IMR-90 (cell line): ENCODE measurements at regions not wholly inside any gene's neighbourhood (a gene's known extent, or its start where the extent isn't known, plus 50 kb on each side); places are given as distances from the start of the nearest gene placed in this dataset.

Experiments used
- ATAC-seq: fragments of 200-7000 bp; cut with Tn5 transposase; 2 replicates; pipeline ENCODE4 v1.9.1; 2020; ENCODE audit warnings: low read depth, mild to moderate bottlenecking, moderate library complexity
- BruUV-seq: library from RNA; stranded (reverse); fragments of 400-500 nt; replicated peaks from 2 replicates; lab custom pipeline; 2021; lab: Mats Ljungman, UMichigan
- CTCF ChIA-PET: fragments of 300-600 bp; formaldehyde crosslinking; extraction: SDS; loops from one replicate; lab custom pipeline; 2021; ENCODE audit warnings: antibody characterized with exemption; lab: Yijun Ruan, JAX
- POLR2A ChIA-PET: fragments of 300-600 bp; sonication (Branson Sonifier 250); formaldehyde crosslinking; loops from one replicate; lab custom pipeline; 2022; ENCODE audit warnings: antibody characterized with exemption; ENCODE audit not compliant: unreplicated experiment; lab: Charles Lee
- DNase-seq: peaks from one replicate; pipeline ENCODE4 v3.0.0; 2013
- H2AFZ ChIP-seq: replicated peaks from 2 replicates; pipeline ENCODE3; 2013; ENCODE audit warnings: low read length, mild to moderate bottlenecking; ENCODE audit not compliant: poor library complexity
- H2AK5ac ChIP-seq: 2 replicates; pipeline ENCODE4 v1.6.1; 2013; ENCODE audit warnings: low read depth, low read length, inconsistent platforms
- H2AK9ac ChIP-seq: replicated peaks from 2 replicates; pipeline ENCODE3; 2013; ENCODE audit warnings: mild to moderate bottlenecking, low read depth, low read length, moderate library complexity; ENCODE audit not compliant: poor library complexity
- H2BK120ac ChIP-seq: 2 replicates; pipeline ENCODE4 v1.6.1; 2013; ENCODE audit warnings: low read depth, low read length, inconsistent platforms
- H2BK15ac ChIP-seq: 3 replicates; pipeline ENCODE4 v1.6.1; 2013; ENCODE audit warnings: low read depth, low read length, inconsistent platforms
- H2BK20ac ChIP-seq: 2 replicates; pipeline ENCODE4 v1.6.1; 2013; ENCODE audit warnings: low read depth, mild to moderate bottlenecking, inconsistent platforms, low read length, moderate library complexity
- H2BK5ac ChIP-seq: 2 replicates; pipeline ENCODE4 v1.6.1; 2013; ENCODE audit warnings: mild to moderate bottlenecking, low read depth, low read length, inconsistent platforms; ENCODE audit not compliant: poor library complexity, severe bottlenecking
- H3K14ac ChIP-seq: replicated peaks from 2 replicates; pipeline ENCODE4 v1.6.1; 2013; ENCODE audit warnings: low read depth, low read length, inconsistent platforms
- H3K18ac ChIP-seq: 2 replicates; pipeline ENCODE4 v1.6.1; 2013; ENCODE audit warnings: low read depth, low read length, control low read depth
- H3K23ac ChIP-seq: 2 replicates; pipeline ENCODE4 v1.6.1; 2013; ENCODE audit warnings: low read depth, low read length, inconsistent platforms
- H3K27ac ChIP-seq: 2 replicates; pipeline ENCODE4 v1.5.1; 2013; ENCODE audit warnings: mild to moderate bottlenecking, control low read depth, low read length; ENCODE audit not compliant: insufficient read depth
- H3K27me3 ChIP-seq: 2 replicates; pipeline ENCODE4 v1.6.1; 2013; ENCODE audit warnings: low read length; ENCODE audit not compliant: control insufficient read depth, insufficient read depth
- H3K36me3 ChIP-seq: 2 replicates; pipeline ENCODE4 v1.6.1; 2013; ENCODE audit warnings: low read length, mixed read lengths; ENCODE audit not compliant: control insufficient read depth, insufficient read depth
- H3K4ac ChIP-seq: 2 replicates; pipeline ENCODE4 v1.6.1; 2013; ENCODE audit warnings: low read depth, low read length, inconsistent platforms
- H3K4me1 ChIP-seq: 2 replicates; pipeline ENCODE4 v1.6.1; 2013; ENCODE audit warnings: low read length, mixed read lengths; ENCODE audit not compliant: control insufficient read depth, insufficient read depth
- H3K4me2 ChIP-seq: 2 replicates; pipeline ENCODE4 v1.6.1; 2013; ENCODE audit warnings: low read depth, mild to moderate bottlenecking, control low read depth, low read length, moderate library complexity
- H3K4me3 ChIP-seq: 2 replicates; pipeline ENCODE4 v1.5.1; 2013; ENCODE audit warnings: low read depth, mild to moderate bottlenecking, control low read depth, low read length, moderate library complexity; ENCODE audit not compliant: insufficient read depth
- H3K56ac ChIP-seq: 2 replicates; pipeline ENCODE4 v1.6.1; 2013; ENCODE audit warnings: low read length, inconsistent platforms; ENCODE audit not compliant: insufficient read depth; ENCODE audit errors: extremely low read depth
- H3K79me1 ChIP-seq, 2 experiments: 2 replicates each; pipeline ENCODE4 v1.6.1; 2013; ENCODE audit warnings: low read length in 2 of 2, inconsistent platforms in 1 of 2, low read depth in 1 of 2
- H3K9ac ChIP-seq: 2 replicates; pipeline ENCODE4 v1.6.1; 2013; ENCODE audit warnings: low read depth, low read length, control low read depth
- H3K9me1 ChIP-seq: 2 replicates; pipeline ENCODE4 v1.6.1; 2013; ENCODE audit warnings: low read length, inconsistent platforms; ENCODE audit not compliant: insufficient read depth
- H3K9me3 ChIP-seq: 2 replicates; pipeline ENCODE4 v1.6.1; 2013; ENCODE audit warnings: low read length; ENCODE audit not compliant: control insufficient read depth, insufficient read depth
- H4K20me1 ChIP-seq: 2 replicates; pipeline ENCODE4 v1.6.1; 2013; ENCODE audit warnings: low read length, inconsistent platforms; ENCODE audit not compliant: insufficient read depth
- H4K5ac ChIP-seq: 2 replicates; pipeline ENCODE4 v1.6.1; 2013; ENCODE audit warnings: mild to moderate bottlenecking, low read depth, low read length, control low read depth
- H4K8ac ChIP-seq, 2 experiments: 2 replicates each; pipeline ENCODE4 v1.6.1; 2013; ENCODE audit warnings: low read depth in 2 of 2, low read length in 2 of 2, control low read depth in 1 of 2, inconsistent platforms in 1 of 2
- H4K91ac ChIP-seq: 2 replicates; pipeline ENCODE4 v1.6.1; 2013; ENCODE audit warnings: low read depth, low read length, inconsistent platforms; ENCODE audit not compliant: insufficient read depth
- BHLHE40 ChIP-seq: fragments of 150-350 bp; IDR thresholded peaks from 2 replicates; pipeline ENCODE4 v1.6.1; 2016; ENCODE audit warnings: mild to moderate bottlenecking, low read depth, low read length
- CEBPB ChIP-seq: IDR thresholded peaks from 2 replicates; pipeline ENCODE4 v1.6.1; 2012; ENCODE audit warnings: low read depth, low read length, improper control_type of control experiment
- CHD1 ChIP-seq: IDR thresholded peaks from 2 replicates; pipeline ENCODE4 v1.6.1; 2012; ENCODE audit warnings: low read depth, low read length, improper control_type of control experiment
- MAFK ChIP-seq: IDR thresholded peaks from 2 replicates; pipeline ENCODE4 v1.6.1; 2012; ENCODE audit warnings: low read depth, low read length, improper control_type of control experiment
- MXI1 ChIP-seq: IDR thresholded peaks from 2 replicates; pipeline ENCODE4 v1.6.1; 2012; ENCODE audit warnings: low read depth, mild to moderate bottlenecking, low read length, moderate library complexity, borderline replicate concordance
- NFE2L2 ChIP-seq: fragments of 150-350 bp; IDR thresholded peaks from 2 replicates; pipeline ENCODE4 v1.6.1; 2016; ENCODE audit warnings: low read depth, mild to moderate bottlenecking, low read length
- POLR2A ChIP-seq: IDR thresholded peaks from 2 replicates; pipeline ENCODE4 v1.6.1; 2012; ENCODE audit warnings: mild to moderate bottlenecking, low read depth, low read length
- RAD21 ChIP-seq: IDR thresholded peaks from 2 replicates; pipeline ENCODE4 v1.6.1; 2012; ENCODE audit warnings: low read length, improper control_type of control experiment
- RCOR1 ChIP-seq: IDR thresholded peaks from 2 replicates; pipeline ENCODE4 v1.6.1; 2012; ENCODE audit warnings: mild to moderate bottlenecking, low read length, improper control_type of control experiment; ENCODE audit not compliant: insufficient replicate concordance
- RFX5 ChIP-seq: IDR thresholded peaks from 2 replicates; pipeline ENCODE4 v1.8.0; 2012; ENCODE audit warnings: low read depth, mild to moderate bottlenecking, low read length, moderate library complexity
- SMC3 ChIP-seq: fragments of 150-350 bp; IDR thresholded peaks from 2 replicates; pipeline ENCODE4 v1.6.1; 2016; ENCODE audit warnings: low read depth, mild to moderate bottlenecking, antibody characterized with exemption, low read length, moderate library complexity
- WGBS, 2 experiments: methylation state at CpG; one replicate each; pipeline versions ENCODE4 v1.1.5 to v1.1.7; 2013; ENCODE audit warnings: missing lambda C conversion rate in 2 of 2; ENCODE audit not compliant: insufficient read length in 1 of 2; ENCODE audit errors: extremely low coverage in 2 of 2; 5-methylcytosine and 5-hydroxymethylcytosine counted together
- dilution Hi-C: fragments of 300-500 bp; cut with HindIII; formaldehyde crosslinking; loops from one replicate; pipeline ENCODE4 v1.14.3; 2018; ENCODE audit warnings: low sequenced_read_pairs; ENCODE audit not compliant: unreplicated experiment
- in situ Hi-C: fragments of 300-500 bp; cut with MboI; formaldehyde crosslinking; loops from 3 replicates; pipeline ENCODE4 v1.14.3; 2019; ENCODE audit warnings: low sequenced_read_pairs, inconsistent platforms, mixed read lengths
- intact Hi-C: fragments of 100-400 bp; cut with micrococcal nuclease; formaldehyde crosslinking; loops from 2 replicates; pipeline ENCODE4 v1.10.0; 2022
- TF ChIP-seq, protein P1 (sequence below): conservative IDR thresholded peaks from 2 replicates; pipeline ENCODE4 v1.5.1; 2012; ENCODE audit warnings: mild to moderate bottlenecking, low read depth, low read length, improper control_type of control experiment
- TF ChIP-seq, protein P2 (sequence below): fragments of 150-350 bp; IDR thresholded peaks from 2 replicates; pipeline ENCODE4 v1.6.1; 2017; ENCODE audit warnings: mild to moderate bottlenecking, antibody characterized with exemption, low read length, low read depth

DNA sequence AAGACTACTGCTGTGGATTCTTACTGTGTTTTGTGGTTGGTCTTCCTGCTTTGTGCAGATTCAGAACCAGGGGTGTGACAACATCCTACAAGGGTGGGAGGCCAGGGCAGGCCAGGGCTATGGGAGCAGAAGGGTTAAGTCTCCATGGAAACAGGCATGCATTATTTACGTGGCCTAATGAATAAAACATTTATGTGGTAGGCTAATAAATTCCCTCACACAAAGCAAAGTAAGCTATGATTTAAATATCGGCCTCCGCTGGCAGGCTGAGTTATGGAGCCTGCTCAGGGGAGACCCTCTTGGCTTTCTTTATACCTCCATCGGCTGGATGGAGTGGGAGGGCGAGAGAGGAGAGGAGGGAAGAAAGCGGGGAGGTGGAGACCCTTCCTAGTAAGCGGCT is 230.3 kb upstream of the MVB12B start:
- H3K9ac ChIP-seq, result no peak overlapping the region
- H3K4me3 ChIP-seq, result no peak overlapping the region
- H2BK5ac ChIP-seq, result no peak overlapping the region
- no peaks in the 10 kb centered on the region for H3K4me1 ChIP-seq
- no peak overlapping the region for H2BK20ac ChIP-seq
- H3K18ac ChIP-seq, result no peak overlapping the region
- DNase-seq (no peak), ATAC-seq (no peak)
- H3K27me3 ChIP-seq, result peaks cover 8% of the 10 kb centered on the region; the same call in 1 of the 2 replicates
- no peaks in the 10 kb centered on the region for H3K79me1 ChIP-seq
- H3K23ac ChIP-seq, result no peak overlapping the region
- intact Hi-C loops, result no loop called here
- no peaks in the 10 kb centered on the region for H3K9me1 ChIP-seq
- no peaks in the 10 kb centered on the region for H3K36me3 ChIP-seq
- H3K4me2 ChIP-seq, result no peak overlapping the region
- no TSS peak for BruUV-seq
- no peak overlapping the region for H2AK9ac ChIP-seq
- ChIA-PET CTCF (no interaction called here), POLR2A (no interaction called here)
- no peak overlapping the region for H3K14ac ChIP-seq
- H2BK15ac ChIP-seq, result no peak overlapping the region
- 0 out of 2 replicates have a peak, but pooled peaks cover 2% of the 10 kb centered on the region for H3K9me3 ChIP-seq
- H4K8ac ChIP-seq, result no peak overlapping the region
- WGBS, 2 experiments, result no CpG with 5 or more reads among the region's 7 CpGs
- TF ChIP-seq NFE2L2, result no peak
- TF ChIP-seq CHD1, result no peak
- TF ChIP-seq RAD21, result no peak
- TF ChIP-seq BHLHE40, result no peak
- TF ChIP-seq, protein P1, sequence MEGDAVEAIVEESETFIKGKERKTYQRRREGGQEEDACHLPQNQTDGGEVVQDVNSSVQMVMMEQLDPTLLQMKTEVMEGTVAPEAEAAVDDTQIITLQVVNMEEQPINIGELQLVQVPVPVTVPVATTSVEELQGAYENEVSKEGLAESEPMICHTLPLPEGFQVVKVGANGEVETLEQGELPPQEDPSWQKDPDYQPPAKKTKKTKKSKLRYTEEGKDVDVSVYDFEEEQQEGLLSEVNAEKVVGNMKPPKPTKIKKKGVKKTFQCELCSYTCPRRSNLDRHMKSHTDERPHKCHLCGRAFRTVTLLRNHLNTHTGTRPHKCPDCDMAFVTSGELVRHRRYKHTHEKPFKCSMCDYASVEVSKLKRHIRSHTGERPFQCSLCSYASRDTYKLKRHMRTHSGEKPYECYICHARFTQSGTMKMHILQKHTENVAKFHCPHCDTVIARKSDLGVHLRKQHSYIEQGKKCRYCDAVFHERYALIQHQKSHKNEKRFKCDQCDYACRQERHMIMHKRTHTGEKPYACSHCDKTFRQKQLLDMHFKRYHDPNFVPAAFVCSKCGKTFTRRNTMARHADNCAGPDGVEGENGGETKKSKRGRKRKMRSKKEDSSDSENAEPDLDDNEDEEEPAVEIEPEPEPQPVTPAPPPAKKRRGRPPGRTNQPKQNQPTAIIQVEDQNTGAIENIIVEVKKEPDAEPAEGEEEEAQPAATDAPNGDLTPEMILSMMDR, result no peak
- no peak for TF ChIP-seq MAFK
- TF ChIP-seq, protein P2, sequence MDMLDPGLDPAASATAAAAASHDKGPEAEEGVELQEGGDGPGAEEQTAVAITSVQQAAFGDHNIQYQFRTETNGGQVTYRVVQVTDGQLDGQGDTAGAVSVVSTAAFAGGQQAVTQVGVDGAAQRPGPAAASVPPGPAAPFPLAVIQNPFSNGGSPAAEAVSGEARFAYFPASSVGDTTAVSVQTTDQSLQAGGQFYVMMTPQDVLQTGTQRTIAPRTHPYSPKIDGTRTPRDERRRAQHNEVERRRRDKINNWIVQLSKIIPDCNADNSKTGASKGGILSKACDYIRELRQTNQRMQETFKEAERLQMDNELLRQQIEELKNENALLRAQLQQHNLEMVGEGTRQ, result no peak
- TF ChIP-seq RCOR1, result no peak
- no peak for TF ChIP-seq RFX5
- no peak for TF ChIP-seq CEBPB
- no peak for TF ChIP-seq MXI1
- no peak for TF ChIP-seq SMC3
- TF ChIP-seq POLR2A, result no peak
- H4K20me1 ChIP-seq, result no peaks in the 10 kb centered on the region
- H4K91ac ChIP-seq, result no peak overlapping the region
- H2AFZ ChIP-seq, result no peak overlapping the region
- no peak overlapping the region for H3K4ac ChIP-seq
- in situ Hi-C loops, result no loop called here
- dilution Hi-C loops, result no loop called here
- no peak overlapping the region for H3K27ac ChIP-seq
- no peak overlapping the region for H2AK5ac ChIP-seq
- H3K56ac ChIP-seq, result no peak overlapping the region
- no peak overlapping the region for H4K5ac ChIP-seq
- H2BK120ac ChIP-seq, result no peak overlapping the region
